Kidney epithelial cell (primary cell): ENCODE measurements at regions not wholly inside any gene's neighbourhood (a gene's known extent, or its start where the extent isn't known, plus 50 kb on each side); places are given as distances from the start of the nearest gene placed in this dataset.

Source experiments
- DNase-seq: peaks from one replicate; pipeline ENCODE4 v3.0.0-alpha.2; 2010; ENCODE audit warnings: low read depth
- H3K27me3 ChIP-seq: 2 replicates; pipeline ENCODE4 v1.6.0; 2011; ENCODE audit warnings: low read length; ENCODE audit not compliant: control insufficient read depth, insufficient read depth
- H3K36me3 ChIP-seq: 2 replicates; pipeline ENCODE4 v1.5.1; 2011; ENCODE audit warnings: low read length; ENCODE audit not compliant: control insufficient read depth, insufficient read depth
- H3K4me3 ChIP-seq: 2 replicates; pipeline ENCODE4 v1.5.1; 2011; ENCODE audit warnings: low read depth, mild to moderate bottlenecking, control low read depth, low read length
- CTCF ChIP-seq: IDR thresholded peaks from 2 replicates; pipeline ENCODE4 v1.5.1; 2011; ENCODE audit warnings: mild to moderate bottlenecking, moderate library complexity, low read length, control low read depth, inconsistent platforms; ENCODE audit not compliant: insufficient read depth, poor library complexity, severe bottlenecking

GRCh38 chr4:181676546-181676945 is 566.7 kb upstream of the TENM3 start:
- Histone ChIP-seq H3K4me3 (no peak overlapping the region), H3K27me3 (no peaks in the 10 kb centered on the region), H3K36me3 (no peaks in the 10 kb centered on the region)
- DNase-seq: no peak
- no peak for TF ChIP-seq CTCF

GRCh38 chr4:181677201-181677600 is 566.0 kb upstream of the TENM3 start:
- no peak for TF ChIP-seq CTCF
- no peak for DNase-seq
- H3K36me3 ChIP-seq: no peaks in the 10 kb centered on the region
- H3K4me3 ChIP-seq: no peak overlapping the region
- no peaks in the 10 kb centered on the region for H3K27me3 ChIP-seq

- no peak for DNase-seq
- Histone ChIP-seq H3K4me3 (no peak overlapping the region), H3K27me3 (no peaks in the 10 kb centered on the region), H3K36me3 (no peaks in the 10 kb centered on the region)
- no peak for TF ChIP-seq CTCF
Measured at GRCh38 chr4:181677621-181678020, 565.6 kb upstream of the TENM3 start.

- no peak for TF ChIP-seq CTCF
- Histone ChIP-seq H3K27me3 (no peaks in the 10 kb centered on the region), H3K36me3 (no peaks in the 10 kb centered on the region), H3K4me3 (no peak overlapping the region)
- no peak for DNase-seq
Measured at GRCh38 chr4:181679754-181680153, 563.4 kb upstream of the TENM3 start.

GRCh38 chr4:181682367-181683047 is 560.7 kb upstream of the TENM3 start:
- H3K4me3 ChIP-seq: no peak overlapping the region
- no peak for TF ChIP-seq CTCF
- H3K27me3 ChIP-seq: no peaks in the 10 kb centered on the region
- no peak for DNase-seq
- no peaks in the 10 kb centered on the region for H3K36me3 ChIP-seq

- DNase-seq: no peak
- no peak for TF ChIP-seq CTCF
- no peak overlapping the region for H3K4me3 ChIP-seq
- H3K27me3 ChIP-seq: no peaks in the 10 kb centered on the region
- H3K36me3 ChIP-seq: no peaks in the 10 kb centered on the region
Measured at GRCh38 chr4:181684310-181684709, 558.9 kb upstream of the TENM3 start.
